ENCODE measurements at regions not wholly inside any gene's neighbourhood (a gene's known extent, or its start where the extent isn't known, plus 50 kb on each side); places are given as distances from the start of the nearest gene placed in this dataset.

GRCh38 chr14:22510527-22511110, 78.4 kb downstream of the DAD1 start:
- no peaks in the 10 kb centered on the region for H3K9me3 ChIP-seq (ENCODE audit: control insufficient read depth, insufficient read depth, low read length)
- no peak overlapping the region for H4K8ac ChIP-seq (ENCODE audit: low read depth in 2 of 2, low read length in 2 of 2)
- H3K79me1 ChIP-seq (ENCODE audit: low read depth in 1 of 2, low read length in 2 of 2), result no peaks in the 10 kb centered on the region
- no peak overlapping the region for H2BK5ac ChIP-seq (ENCODE audit: low read depth, low read length, poor library complexity, severe bottlenecking)
- in situ Hi-C loops (cut with MboI; ENCODE audit: low sequenced_read_pairs) (no loop called here), dilution Hi-C loops (cut with HindIII; ENCODE audit: low sequenced_read_pairs, unreplicated experiment) (no loop called here), intact Hi-C loops (cut with micrococcal nuclease) (no loop called here)
- no peak overlapping the region for H3K23ac ChIP-seq (ENCODE audit: low read depth, low read length)
- no peak overlapping the region for H3K56ac ChIP-seq (ENCODE audit: extremely low read depth, insufficient read depth, low read length)
- no peak overlapping the region for H2BK120ac ChIP-seq (ENCODE audit: low read depth, low read length)
- peak overlapping the region; percentile 38 for H3K4me2 ChIP-seq (ENCODE audit: low read depth, low read length)
- no CpG with 5 or more reads among the region's 3 CpGs for WGBS, 2 experiments (ENCODE audit: extremely low coverage in 2 of 2, insufficient read length in 1 of 2)
- H3K4me1 ChIP-seq (ENCODE audit: control insufficient read depth, insufficient read depth, low read length), result peaks cover 4% of the 10 kb centered on the region
- BruUV-seq (replicated peaks), result no TSS peak
- no peaks in the 10 kb centered on the region for H4K20me1 ChIP-seq (ENCODE audit: insufficient read depth, low read length)
- no peak overlapping the region for H2AK9ac ChIP-seq (replicated peaks; ENCODE audit: low read depth, low read length, poor library complexity)
- peaks cover 4% of the 10 kb centered on the region; the same call in 1 of the 2 replicates for H3K27me3 ChIP-seq (ENCODE audit: control insufficient read depth, insufficient read depth, low read length)
- H3K14ac ChIP-seq (replicated peaks; ENCODE audit: low read depth, low read length), result no peak overlapping the region
- no peak overlapping the region for H2BK15ac ChIP-seq (ENCODE audit: low read depth, low read length)
- no peak overlapping the region for H2AFZ ChIP-seq (replicated peaks; ENCODE audit: low read length, poor library complexity)
- DNase-seq, result peak; percentile 74
- ATAC-seq (ENCODE audit: low read depth), result peak; percentile 85
- no peak overlapping the region for H2BK20ac ChIP-seq (ENCODE audit: low read depth, low read length)
- H3K4me3 ChIP-seq (ENCODE audit: insufficient read depth, low read depth, low read length), result no peak overlapping the region
- H3K4ac ChIP-seq (ENCODE audit: low read depth, low read length), result no peak overlapping the region
- no peak overlapping the region for H4K91ac ChIP-seq (ENCODE audit: insufficient read depth, low read depth, low read length)
- CTCF ChIA-PET, result interaction anchor here (0.6 to 1.6 kb wide), 5 partner anchors 10 to 738 kb away, joined by 3 to 4 read pairs (median 3); no protein-coding TSS in a partner anchor
- no peak overlapping the region for H3K27ac ChIP-seq (ENCODE audit: insufficient read depth, low read length)
- H4K5ac ChIP-seq (ENCODE audit: low read depth, low read length), result no peak overlapping the region
- peak overlapping the region; percentile 27; the same call in 1 of the 2 replicates for H3K18ac ChIP-seq (ENCODE audit: low read depth, low read length)
- H3K9me1 ChIP-seq (ENCODE audit: insufficient read depth, low read length), result no peaks in the 10 kb centered on the region
- no peaks in the 10 kb centered on the region for H3K36me3 ChIP-seq (ENCODE audit: control insufficient read depth, insufficient read depth, low read length)
- H2AK5ac ChIP-seq (ENCODE audit: low read depth, low read length), result no peak overlapping the region
- H3K9ac ChIP-seq (ENCODE audit: low read depth, low read length), result no peak overlapping the region
- POLR2A ChIA-PET (ENCODE audit: unreplicated experiment), result no interaction called here
- TF ChIP-seq SMC3 (IDR thresholded peaks at IDR 0.05; ENCODE audit: low read depth, low read length) (no peak), RFX5 (IDR thresholded peaks at IDR 0.05; ENCODE audit: low read depth, low read length) (no peak), FOS (IDR thresholded peaks at IDR 0.05; ENCODE audit: low read depth, low read length) (no peak)

All from IMR-90 (cell line).